ENCODE measurements at regions not wholly inside any gene's neighbourhood (a gene's known extent, or its start where the extent isn't known, plus 50 kb on each side); places are given as distances from the start of the nearest gene placed in this dataset.

- DNase-seq (ENCODE audit: low spot score): peak; percentile 40
- in situ Hi-C loops (cut with HindIII; ENCODE audit: low sequenced_read_pairs): no loop called here
These were observed 343.1 kb downstream of the ZSWIM6 start for GRCh38 chr5:61675015-61675692.

- no peak for DNase-seq (ENCODE audit: low spot score)
- in situ Hi-C loops (cut with HindIII; ENCODE audit: low sequenced_read_pairs): no loop called here
These were observed 345.2 kb downstream of the ZSWIM6 start for GRCh38 chr5:61677220-61677619.

- DNase-seq (ENCODE audit: low spot score): no peak
- in situ Hi-C loops (cut with HindIII; ENCODE audit: low sequenced_read_pairs): no loop called here
These were observed 346.9 kb downstream of the ZSWIM6 start for GRCh38 chr5:61678966-61679365.

DNA sequence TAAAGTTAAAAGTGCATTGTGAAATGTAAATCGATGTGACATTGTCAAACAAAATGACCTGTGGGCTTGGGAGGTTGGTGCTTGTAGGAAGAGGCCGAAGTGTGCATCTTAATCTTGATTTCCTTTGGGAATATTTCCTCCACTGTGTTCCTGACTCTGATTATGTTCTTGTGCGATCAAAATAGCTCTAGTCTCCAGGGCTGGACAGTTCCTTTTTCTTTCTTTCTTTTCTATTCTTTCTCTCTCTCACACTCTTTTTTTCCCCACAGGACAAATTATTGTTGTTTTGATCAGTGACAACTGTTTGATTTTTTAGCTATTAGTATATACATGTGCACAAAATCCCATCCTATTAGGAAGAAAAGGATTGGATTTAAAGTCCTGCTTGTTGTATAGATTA, 347.5 kb downstream of the ZSWIM6 start:
- in situ Hi-C loops (cut with HindIII; ENCODE audit: low sequenced_read_pairs): no loop called here

DNA sequence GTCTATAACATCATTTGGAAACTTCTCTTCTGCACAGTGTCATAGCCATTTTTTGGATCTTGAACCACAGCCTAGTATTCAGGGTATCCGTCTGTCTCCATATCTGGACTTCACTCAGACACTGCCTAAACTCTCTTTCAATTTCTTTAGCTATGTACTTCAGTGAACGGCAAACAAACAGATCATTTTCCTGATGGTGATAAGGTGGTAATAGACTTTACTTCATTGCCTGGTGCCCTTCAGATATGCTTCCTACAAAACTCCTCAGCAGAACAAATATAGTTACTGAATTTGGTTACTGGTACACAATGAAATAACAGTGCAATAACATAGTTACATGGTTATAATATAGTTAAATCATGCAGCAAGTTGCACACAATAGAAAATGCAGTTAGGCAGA, 348.2 kb downstream of the ZSWIM6 start:
- no peak for DNase-seq (ENCODE audit: low spot score)
- in situ Hi-C loops (cut with HindIII; ENCODE audit: low sequenced_read_pairs): no loop called here

More for the DNA sequence above, 347.5 kb downstream of the ZSWIM6 start:
- no peak for DNase-seq (ENCODE audit: low spot score)

- DNase-seq (ENCODE audit: low spot score): no peak
- in situ Hi-C loops (cut with HindIII; ENCODE audit: low sequenced_read_pairs): no loop called here
These were observed 351.1 kb downstream of the ZSWIM6 start for GRCh38 chr5:61683148-61683547.

GRCh38 chr5:61683926-61684325, 351.9 kb downstream of the ZSWIM6 start:
- in situ Hi-C loops (cut with HindIII; ENCODE audit: low sequenced_read_pairs): no loop called here
- DNase-seq (ENCODE audit: low spot score): no peak

DNA sequence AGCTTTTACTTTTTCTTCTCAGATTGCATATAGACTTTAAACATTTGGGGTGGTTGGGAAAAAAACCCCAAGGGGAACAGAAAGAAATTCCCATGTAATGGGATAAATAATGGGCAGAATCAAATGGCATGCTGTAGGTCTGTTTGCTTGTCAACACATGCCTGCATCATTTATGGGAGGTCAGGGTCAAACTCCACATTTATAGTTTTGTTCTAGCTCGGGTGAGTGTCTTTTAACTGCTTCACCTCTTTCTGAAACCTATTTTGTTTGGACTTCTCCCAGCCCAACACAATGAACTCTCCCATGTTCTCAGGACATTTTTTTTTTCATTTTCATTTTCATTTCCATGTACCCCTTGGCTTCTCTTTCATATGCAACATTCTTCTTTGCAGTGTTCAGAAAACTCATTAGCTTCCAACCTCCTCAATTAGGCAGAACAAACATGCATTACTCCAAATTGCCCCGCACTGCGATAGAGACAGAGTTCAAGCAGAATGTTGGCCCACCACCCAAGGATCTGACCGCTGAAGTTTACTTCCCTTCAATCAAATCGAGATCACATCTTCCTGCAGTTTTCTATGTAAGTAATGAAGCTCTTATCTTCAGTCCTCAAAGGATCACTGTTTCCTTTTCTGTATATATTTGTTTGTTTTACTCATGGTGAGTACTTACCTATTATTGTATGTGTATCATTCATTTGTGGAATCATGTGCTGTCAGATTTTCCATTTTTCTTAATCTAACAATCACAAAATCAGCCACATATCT, 354.6 kb downstream of the ZSWIM6 start:
- DNase-seq (ENCODE audit: low spot score): no peak
- in situ Hi-C loops (cut with HindIII; ENCODE audit: low sequenced_read_pairs): no loop called here

- DNase-seq (ENCODE audit: low spot score): no peak
- in situ Hi-C loops (cut with HindIII; ENCODE audit: low sequenced_read_pairs): no loop called here
These were observed 355.3 kb downstream of the ZSWIM6 start for GRCh38 chr5:61687371-61687770.

- in situ Hi-C loops (cut with HindIII; ENCODE audit: low sequenced_read_pairs): no loop called here
- no peak for DNase-seq (ENCODE audit: low spot score)
These were observed 357.2 kb downstream of the ZSWIM6 start for GRCh38 chr5:61689153-61689846.

- no peak for DNase-seq (ENCODE audit: low spot score)
- in situ Hi-C loops (cut with HindIII; ENCODE audit: low sequenced_read_pairs): no loop called here
These were observed 365.9 kb downstream of the ZSWIM6 start for GRCh38 chr5:61697809-61698558.

DNA sequence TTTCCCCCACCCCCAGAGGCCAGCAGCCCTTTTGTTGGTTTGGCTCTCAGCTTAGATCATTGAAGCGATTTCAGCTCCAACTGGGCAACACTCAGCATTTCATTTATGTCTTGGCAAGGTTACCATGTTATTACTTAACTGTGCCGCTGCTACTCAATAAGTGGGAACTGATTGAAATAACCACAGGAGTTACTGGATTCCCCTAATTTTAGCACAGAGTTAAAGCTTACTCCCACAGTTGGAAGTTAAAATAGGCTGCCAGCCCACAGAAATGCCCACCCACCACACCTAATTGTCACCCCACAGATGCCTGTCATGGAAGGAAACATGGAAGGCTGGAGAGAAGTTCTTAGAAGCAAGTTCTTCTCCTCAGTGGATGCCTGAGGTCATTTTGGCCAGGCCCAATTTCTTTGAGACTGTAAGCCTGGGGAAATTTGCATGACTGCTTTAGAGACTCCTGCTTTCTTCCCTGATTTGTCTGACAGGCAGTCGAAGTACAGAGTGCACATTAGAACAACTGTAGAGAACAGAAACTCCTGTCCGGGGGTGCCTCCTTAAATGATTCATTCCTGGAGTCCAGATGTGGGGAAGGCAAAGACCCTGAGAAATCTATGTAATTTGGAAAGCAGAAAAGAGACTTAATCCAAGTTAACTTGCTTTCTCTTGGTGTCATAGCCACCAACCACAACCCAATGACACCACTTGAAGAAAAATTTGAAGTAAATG, 370.0 kb downstream of the ZSWIM6 start:
- DNase-seq (ENCODE audit: low spot score): peak; percentile 40
- in situ Hi-C loops (cut with HindIII; ENCODE audit: low sequenced_read_pairs): no loop called here

DNA sequence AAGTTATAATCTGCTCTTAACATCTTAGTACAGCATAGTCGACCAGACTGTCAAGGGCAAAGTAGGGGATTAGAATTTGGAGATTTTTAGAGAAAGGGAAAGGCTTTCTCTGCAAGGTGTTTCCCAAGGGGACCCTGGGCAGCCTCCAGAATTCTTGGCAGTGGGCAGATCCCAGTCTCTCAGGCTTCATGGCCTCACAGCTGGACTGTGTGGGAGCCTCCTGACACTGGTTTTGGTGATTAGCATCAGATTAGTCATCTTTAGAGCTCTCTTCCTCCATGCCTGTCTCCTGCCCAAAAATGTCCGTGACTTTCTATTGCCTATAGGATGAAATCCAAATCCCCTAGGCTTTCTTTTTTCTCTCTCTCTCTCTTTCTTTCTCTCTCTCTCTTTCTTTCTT, 370.7 kb downstream of the ZSWIM6 start:
- DNase-seq (ENCODE audit: low spot score): no peak
- in situ Hi-C loops (cut with HindIII; ENCODE audit: low sequenced_read_pairs): no loop called here

DNA sequence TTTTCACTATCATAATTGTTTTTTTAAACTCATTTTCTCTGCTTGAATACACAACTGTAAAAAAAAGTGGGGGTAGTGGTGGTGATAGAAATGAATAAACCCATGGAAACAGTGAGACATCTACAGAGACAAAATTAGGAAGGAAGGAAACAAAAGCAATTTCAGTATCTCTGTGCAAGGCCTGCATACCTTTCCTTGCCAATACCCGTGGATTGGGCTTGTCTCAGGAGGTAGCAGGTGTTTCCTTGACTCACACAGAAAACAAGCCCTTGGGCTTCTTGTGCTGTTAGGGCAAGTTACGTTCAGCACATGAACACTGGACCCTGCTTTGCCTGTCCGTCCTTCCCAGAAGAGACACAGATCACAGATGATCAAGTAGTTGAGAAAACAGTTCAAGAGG, 372.2 kb downstream of the ZSWIM6 start:
- no peak for DNase-seq (ENCODE audit: low spot score)
- in situ Hi-C loops (cut with HindIII; ENCODE audit: low sequenced_read_pairs): no loop called here

DNA sequence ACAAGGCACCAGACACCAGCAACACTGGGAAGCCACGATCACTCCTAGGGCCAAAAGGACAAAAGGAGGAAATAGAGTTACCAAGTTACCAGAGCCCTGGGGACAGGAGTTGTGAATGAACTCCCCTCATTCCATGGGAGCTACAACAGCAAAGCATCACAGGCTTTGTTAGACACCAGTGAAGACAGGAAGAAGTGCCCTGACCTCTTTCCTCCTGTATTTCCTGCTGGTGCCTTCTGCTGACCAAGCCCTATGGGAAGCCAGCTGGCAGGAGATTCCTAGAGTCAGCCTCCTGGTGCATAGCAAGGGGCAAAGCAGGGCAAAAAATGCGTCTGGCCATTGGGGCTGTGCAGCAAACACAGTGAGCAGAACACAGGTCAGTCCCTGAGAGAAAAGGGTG, 374.7 kb downstream of the ZSWIM6 start:
- in situ Hi-C loops (cut with HindIII; ENCODE audit: low sequenced_read_pairs): no loop called here
- DNase-seq (ENCODE audit: low spot score): peak; percentile 81

DNA sequence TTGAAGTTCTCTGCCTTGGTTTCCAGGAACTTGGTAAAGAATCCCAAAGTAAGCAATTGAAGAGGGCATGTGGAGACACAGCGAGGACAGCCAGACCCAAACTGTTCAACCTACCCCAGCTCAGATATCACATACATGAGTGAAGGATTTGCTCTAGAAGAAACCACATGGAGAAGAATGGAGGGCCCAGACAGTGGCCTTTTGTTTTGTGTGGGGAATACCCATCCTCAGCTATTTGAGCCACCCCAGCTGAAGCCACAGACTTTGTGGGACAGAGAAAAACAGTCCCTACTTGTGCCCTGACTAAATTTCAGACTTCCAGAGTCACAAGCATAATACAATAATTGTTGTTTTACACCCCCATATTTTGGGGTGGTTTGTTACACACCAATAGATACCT, 387.1 kb downstream of the ZSWIM6 start:
- in situ Hi-C loops (cut with HindIII; ENCODE audit: low sequenced_read_pairs): no loop called here

DNA sequence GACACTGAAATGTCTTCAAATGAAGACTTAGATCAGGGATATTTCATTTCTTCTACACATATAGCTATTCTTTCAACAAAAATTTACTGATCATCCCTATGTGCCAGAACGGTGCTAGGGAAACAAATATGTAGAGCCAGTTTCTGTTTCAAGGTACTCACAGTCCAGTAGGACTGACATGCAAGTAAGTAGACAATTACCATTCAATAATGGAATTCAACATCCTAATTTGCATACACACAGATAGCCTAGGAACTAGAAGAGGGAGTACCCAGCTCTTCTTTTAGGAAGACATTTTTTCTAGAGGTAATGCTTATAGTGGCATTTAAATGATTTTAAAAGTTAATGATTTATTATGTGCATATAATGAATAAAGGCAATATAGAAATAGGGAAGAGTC, 388.8 kb downstream of the ZSWIM6 start:
- no peak for DNase-seq (ENCODE audit: low spot score)
- in situ Hi-C loops (cut with HindIII; ENCODE audit: low sequenced_read_pairs): no loop called here

More for the DNA sequence above, 387.1 kb downstream of the ZSWIM6 start:
- DNase-seq (ENCODE audit: low spot score): no peak

- DNase-seq (ENCODE audit: low spot score): no peak
- in situ Hi-C loops (cut with HindIII; ENCODE audit: low sequenced_read_pairs): no loop called here
These were observed 392.0 kb downstream of the ZSWIM6 start for GRCh38 chr5:61724102-61724501.

DNA sequence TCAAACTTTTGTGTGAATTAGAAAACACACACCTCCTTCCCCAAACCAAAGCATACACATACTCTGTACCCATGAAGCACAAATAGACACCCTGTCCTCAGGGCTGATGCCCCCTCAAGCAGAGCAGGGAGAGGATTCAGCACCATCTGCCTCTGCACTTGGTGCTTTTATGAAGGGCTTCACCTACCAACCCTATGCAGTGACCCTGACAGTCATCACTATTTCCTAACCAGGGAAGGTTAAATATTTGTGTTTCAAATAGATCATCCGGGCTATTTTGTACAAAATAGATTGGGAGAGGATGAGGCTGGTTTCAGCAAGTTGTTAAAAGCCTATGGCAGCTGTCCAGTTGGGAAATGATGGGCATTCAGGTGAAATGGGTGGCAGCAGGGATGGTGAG, 396.2 kb downstream of the ZSWIM6 start:
- DNase-seq (ENCODE audit: low spot score): no peak
- in situ Hi-C loops (cut with HindIII; ENCODE audit: low sequenced_read_pairs): no loop called here
